Mucosa of stomach (tissue), 1 donor: ENCODE measurements at regions not wholly inside any gene's neighbourhood (a gene's known extent, or its start where the extent isn't known, plus 50 kb on each side); places are given as distances from the start of the nearest gene placed in this dataset.

Experiments
- H3K27me3 ChIP-seq: one replicate; pipeline ENCODE4 v1.7.0; 2013; ENCODE audit warnings: mild to moderate bottlenecking, low read length; ENCODE audit not compliant: control insufficient read depth, insufficient read depth
- H3K36me3 ChIP-seq: one replicate; pipeline ENCODE4 v1.7.0; 2013; ENCODE audit warnings: low read length; ENCODE audit not compliant: control insufficient read depth, insufficient read depth
- H3K4me1 ChIP-seq: one replicate; pipeline ENCODE4 v1.7.0; 2013; ENCODE audit warnings: mild to moderate bottlenecking, low read length; ENCODE audit not compliant: control insufficient read depth, insufficient read depth
- H3K4me3 ChIP-seq: one replicate; pipeline ENCODE4 v1.7.0; 2013; ENCODE audit warnings: low read length
- H3K9ac ChIP-seq: one replicate; pipeline ENCODE4 v1.7.0; 2013; ENCODE audit warnings: mild to moderate bottlenecking, low read length, moderate library complexity
- H3K9me3 ChIP-seq: one replicate; pipeline ENCODE4 v1.7.0; 2013; ENCODE audit warnings: mild to moderate bottlenecking, low read length, moderate library complexity; ENCODE audit not compliant: control insufficient read depth
- donor health status: Pancreatic carcinoma.

DNA sequence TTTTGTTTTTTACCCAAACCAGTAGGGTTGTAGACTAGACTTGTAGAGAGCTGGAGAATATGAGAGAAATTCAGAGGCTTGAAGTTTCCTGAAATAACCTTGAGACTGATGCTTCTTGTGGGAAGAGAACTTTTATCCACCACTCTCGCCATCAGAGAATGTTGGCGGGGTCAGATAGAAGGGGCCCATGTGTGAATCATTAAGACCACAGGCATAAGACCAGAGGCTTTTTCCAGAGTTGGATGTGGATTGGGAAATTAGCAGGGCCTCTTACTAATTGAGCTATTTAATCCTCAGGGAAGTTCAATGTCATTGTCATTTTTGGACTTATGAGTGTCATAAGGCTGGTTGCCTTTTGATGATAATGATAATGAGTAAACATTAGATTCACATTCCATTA lies 246.9 kb upstream of the THRB start:
- no peaks in the 10 kb centered on the region for H3K36me3 ChIP-seq
- no peak overlapping the region for H3K4me3 ChIP-seq
- H3K4me1 ChIP-seq: no peaks in the 10 kb centered on the region
- no peaks in the 10 kb centered on the region for H3K27me3 ChIP-seq
- no peaks in the 10 kb centered on the region for H3K9me3 ChIP-seq
- H3K9ac ChIP-seq: no peak overlapping the region

- Histone ChIP-seq H3K9ac (no peak overlapping the region), H3K27me3 (no peaks in the 10 kb centered on the region), H3K4me3 (no peak overlapping the region), H3K4me1 (no peaks in the 10 kb centered on the region), H3K9me3 (no peaks in the 10 kb centered on the region), H3K36me3 (no peaks in the 10 kb centered on the region)
Measured at GRCh38 chr3:24748520-24748919, 253.9 kb upstream of the THRB start.

DNA sequence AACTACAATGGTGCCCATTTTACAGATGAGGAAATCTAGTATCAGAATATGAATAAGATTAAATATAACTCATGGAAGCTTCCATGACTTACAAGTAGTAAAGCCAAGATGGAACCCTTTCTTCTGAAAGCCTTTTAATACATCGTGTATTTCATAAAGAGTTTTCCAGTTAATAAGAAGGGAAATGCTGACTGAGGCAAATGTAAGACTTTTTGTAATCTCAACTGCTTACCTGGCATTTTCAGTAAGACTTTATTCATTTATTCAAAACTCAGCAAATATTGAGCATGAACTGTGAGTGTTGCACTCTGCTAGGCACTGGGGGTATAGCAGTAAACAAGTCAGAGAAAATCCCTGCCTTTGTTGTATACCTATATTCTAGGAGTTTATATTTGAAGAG lies 256.4 kb upstream of the THRB start:
- Histone ChIP-seq H3K36me3 (no peaks in the 10 kb centered on the region), H3K4me1 (no peaks in the 10 kb centered on the region), H3K4me3 (no peak overlapping the region), H3K9ac (no peak overlapping the region), H3K9me3 (no peaks in the 10 kb centered on the region), H3K27me3 (no peaks in the 10 kb centered on the region)

DNA sequence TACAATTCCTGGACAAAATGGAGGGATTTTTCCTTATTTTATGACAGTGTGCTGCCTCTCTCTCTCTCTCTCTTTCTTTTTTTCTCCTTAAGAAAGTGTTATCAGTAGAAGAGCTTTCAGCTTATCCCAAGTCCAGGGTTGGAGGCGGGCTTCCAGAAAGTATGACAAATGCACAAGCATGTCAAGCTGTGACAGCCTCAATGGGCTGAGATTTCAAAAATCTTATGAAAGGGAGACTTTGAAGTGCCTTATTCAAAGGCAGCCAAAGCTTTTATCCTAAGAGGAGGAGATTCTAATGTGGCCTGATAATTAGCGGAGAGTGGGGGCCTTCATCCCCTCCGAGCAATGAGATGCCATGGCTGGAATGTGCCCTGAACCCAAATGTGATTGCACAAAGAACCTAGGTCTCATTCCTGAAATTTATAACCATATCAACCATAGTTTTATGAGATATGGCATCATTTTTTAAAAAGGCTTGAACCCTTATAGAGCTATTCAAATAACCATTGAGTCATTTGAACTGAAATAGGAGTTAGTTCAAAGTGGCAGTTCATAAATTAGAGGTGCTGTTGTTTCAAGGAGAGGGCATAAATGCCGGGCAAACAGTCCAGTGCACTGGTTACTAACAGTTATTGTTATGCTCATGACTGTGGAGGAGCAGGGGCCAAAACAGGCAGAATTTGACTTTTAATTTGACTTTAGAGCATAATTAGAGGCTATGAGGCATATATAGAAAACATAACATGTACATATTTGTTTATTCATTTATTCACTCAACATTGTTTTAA lies 261.6 kb upstream of the THRB start:
- no peaks in the 10 kb centered on the region for H3K4me1 ChIP-seq
- H3K9ac ChIP-seq: no peak overlapping the region
- H3K9me3 ChIP-seq: no peaks in the 10 kb centered on the region
- no peaks in the 10 kb centered on the region for H3K27me3 ChIP-seq
- no peaks in the 10 kb centered on the region for H3K36me3 ChIP-seq
- no peak overlapping the region for H3K4me3 ChIP-seq

DNA sequence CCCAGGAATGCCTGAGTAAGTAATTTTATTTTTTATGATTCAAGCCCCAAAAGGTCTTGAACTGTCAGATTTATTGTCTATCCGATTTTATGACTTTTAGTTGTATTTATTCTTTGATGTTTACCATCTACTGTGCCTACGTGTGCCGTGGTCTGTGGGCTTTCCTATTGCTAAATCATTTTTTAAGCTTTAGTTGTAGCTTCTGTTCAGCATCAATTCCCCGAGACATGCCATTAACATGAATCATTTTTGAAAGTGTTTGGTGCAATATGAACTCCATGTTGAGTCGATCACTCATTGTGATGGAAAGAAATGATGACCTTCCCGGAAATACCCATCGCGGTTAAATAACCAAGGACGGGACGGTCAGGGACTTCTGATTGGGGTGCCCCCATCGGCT lies 268.7 kb upstream of the THRB start:
- H3K36me3 ChIP-seq: no peaks in the 10 kb centered on the region
- no peak overlapping the region for H3K9ac ChIP-seq
- H3K4me1 ChIP-seq: no peaks in the 10 kb centered on the region
- no peaks in the 10 kb centered on the region for H3K9me3 ChIP-seq
- H3K27me3 ChIP-seq: no peaks in the 10 kb centered on the region
- no peak overlapping the region for H3K4me3 ChIP-seq

DNA sequence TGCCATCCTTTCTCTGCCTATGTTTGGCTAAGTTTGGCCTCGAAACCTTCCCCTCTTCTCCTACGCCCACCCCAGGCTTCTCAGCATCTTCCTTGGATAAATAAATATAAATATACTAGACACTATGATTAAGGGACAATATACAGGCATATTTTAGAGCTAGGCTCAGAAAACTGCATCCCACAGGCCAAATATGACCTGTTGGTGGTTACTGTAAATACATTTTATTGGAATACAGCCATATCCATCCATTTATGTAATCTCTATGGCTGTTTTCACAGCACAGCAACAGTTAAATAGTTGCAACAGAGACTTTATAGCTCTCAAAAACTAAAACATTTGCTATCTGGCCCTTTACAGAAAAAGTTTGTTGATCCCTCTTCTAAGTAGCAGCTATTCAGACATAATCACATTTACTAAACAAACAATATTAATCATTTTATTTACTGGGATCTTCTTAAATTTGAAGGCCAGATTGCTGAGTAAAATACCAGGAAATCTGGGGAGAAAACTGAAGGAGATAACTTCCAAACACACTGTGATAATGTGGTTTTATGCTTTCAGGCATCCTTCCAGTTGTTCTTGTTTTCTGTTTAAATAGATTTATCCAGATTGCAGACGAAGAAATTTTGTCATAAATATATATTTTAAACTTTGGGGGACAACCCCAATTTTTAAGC lies 269.7 kb upstream of the THRB start:
- Histone ChIP-seq H3K4me1 (no peaks in the 10 kb centered on the region), H3K9ac (no peak overlapping the region), H3K9me3 (no peaks in the 10 kb centered on the region), H3K36me3 (no peaks in the 10 kb centered on the region), H3K27me3 (no peaks in the 10 kb centered on the region), H3K4me3 (no peak overlapping the region)

GRCh38 chr3:24765399-24765798 lies 270.7 kb upstream of the THRB start:
- H3K27me3 ChIP-seq: no peaks in the 10 kb centered on the region
- H3K9me3 ChIP-seq: no peaks in the 10 kb centered on the region
- H3K36me3 ChIP-seq: no peaks in the 10 kb centered on the region
- no peak overlapping the region for H3K4me3 ChIP-seq
- no peak overlapping the region for H3K9ac ChIP-seq
- H3K4me1 ChIP-seq: no peaks in the 10 kb centered on the region

- Histone ChIP-seq H3K36me3 (no peaks in the 10 kb centered on the region), H3K4me1 (no peaks in the 10 kb centered on the region), H3K9me3 (no peaks in the 10 kb centered on the region), H3K27me3 (no peaks in the 10 kb centered on the region), H3K9ac (no peak overlapping the region), H3K4me3 (no peak overlapping the region)
Measured at GRCh38 chr3:24769918-24770317, 275.3 kb upstream of the THRB start.

- H3K27me3 ChIP-seq: no peaks in the 10 kb centered on the region
- no peaks in the 10 kb centered on the region for H3K4me1 ChIP-seq
- no peaks in the 10 kb centered on the region for H3K36me3 ChIP-seq
- no peaks in the 10 kb centered on the region for H3K9me3 ChIP-seq
- no peak overlapping the region for H3K4me3 ChIP-seq
- no peak overlapping the region for H3K9ac ChIP-seq
Measured at GRCh38 chr3:24773798-24774197, 279.1 kb upstream of the THRB start.

DNA sequence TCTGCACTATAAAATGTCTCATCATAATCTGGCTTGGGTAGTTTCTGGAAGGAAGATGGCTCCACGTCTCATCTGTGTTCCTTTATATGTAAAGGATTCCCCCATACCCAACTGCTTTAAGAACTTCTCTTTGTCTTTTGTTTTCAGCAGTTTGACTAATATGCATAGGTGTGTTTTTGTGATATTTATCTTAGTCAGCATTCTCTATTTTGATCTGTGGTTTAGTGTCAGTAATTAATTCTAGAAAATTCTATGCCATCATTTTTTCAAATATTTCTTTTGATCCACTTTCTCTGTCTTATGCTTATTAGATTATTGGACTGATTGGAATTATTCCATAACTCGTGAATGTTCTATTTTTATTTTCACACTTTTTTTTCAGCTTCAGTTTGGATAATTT lies 286.3 kb upstream of the THRB start:
- H3K9ac ChIP-seq: no peak overlapping the region
- H3K27me3 ChIP-seq: no peaks in the 10 kb centered on the region
- H3K36me3 ChIP-seq: no peaks in the 10 kb centered on the region
- H3K4me3 ChIP-seq: no peak overlapping the region
- H3K4me1 ChIP-seq: no peaks in the 10 kb centered on the region
- no peaks in the 10 kb centered on the region for H3K9me3 ChIP-seq

- no peaks in the 10 kb centered on the region for H3K27me3 ChIP-seq
- no peak overlapping the region for H3K9ac ChIP-seq
- H3K4me1 ChIP-seq: no peaks in the 10 kb centered on the region
- H3K9me3 ChIP-seq: no peaks in the 10 kb centered on the region
- H3K36me3 ChIP-seq: no peaks in the 10 kb centered on the region
- no peak overlapping the region for H3K4me3 ChIP-seq
Measured at GRCh38 chr3:24781454-24781853, 286.8 kb upstream of the THRB start.

DNA sequence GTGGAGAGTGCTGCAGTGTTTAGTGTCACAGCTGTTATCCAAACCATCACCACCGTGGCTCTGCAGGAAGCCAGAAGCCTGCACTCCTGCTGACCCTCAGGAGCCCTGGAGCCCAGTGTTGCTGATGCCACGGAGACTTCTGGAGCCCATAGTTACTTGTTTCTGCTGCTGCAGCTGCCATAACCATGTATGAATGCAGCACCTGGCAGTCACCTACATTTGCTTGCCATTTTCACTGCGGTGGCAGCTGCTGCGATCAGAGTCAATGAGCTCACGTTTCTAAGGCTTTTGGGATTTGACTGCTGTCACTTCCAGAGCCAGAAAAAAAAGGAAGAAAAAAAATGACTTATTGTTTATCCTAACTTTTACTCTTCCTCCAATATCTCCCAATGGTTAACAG lies 299.2 kb upstream of the THRB start:
- no peaks in the 10 kb centered on the region for H3K4me1 ChIP-seq
- no peak overlapping the region for H3K9ac ChIP-seq
- no peaks in the 10 kb centered on the region for H3K36me3 ChIP-seq
- H3K27me3 ChIP-seq: no peaks in the 10 kb centered on the region
- no peak overlapping the region for H3K4me3 ChIP-seq
- H3K9me3 ChIP-seq: no peaks in the 10 kb centered on the region
